ENCODE measurements at regions not wholly inside any gene's neighbourhood (a gene's known extent, or its start where the extent isn't known, plus 50 kb on each side); places are given as distances from the start of the nearest gene placed in this dataset.

DNA sequence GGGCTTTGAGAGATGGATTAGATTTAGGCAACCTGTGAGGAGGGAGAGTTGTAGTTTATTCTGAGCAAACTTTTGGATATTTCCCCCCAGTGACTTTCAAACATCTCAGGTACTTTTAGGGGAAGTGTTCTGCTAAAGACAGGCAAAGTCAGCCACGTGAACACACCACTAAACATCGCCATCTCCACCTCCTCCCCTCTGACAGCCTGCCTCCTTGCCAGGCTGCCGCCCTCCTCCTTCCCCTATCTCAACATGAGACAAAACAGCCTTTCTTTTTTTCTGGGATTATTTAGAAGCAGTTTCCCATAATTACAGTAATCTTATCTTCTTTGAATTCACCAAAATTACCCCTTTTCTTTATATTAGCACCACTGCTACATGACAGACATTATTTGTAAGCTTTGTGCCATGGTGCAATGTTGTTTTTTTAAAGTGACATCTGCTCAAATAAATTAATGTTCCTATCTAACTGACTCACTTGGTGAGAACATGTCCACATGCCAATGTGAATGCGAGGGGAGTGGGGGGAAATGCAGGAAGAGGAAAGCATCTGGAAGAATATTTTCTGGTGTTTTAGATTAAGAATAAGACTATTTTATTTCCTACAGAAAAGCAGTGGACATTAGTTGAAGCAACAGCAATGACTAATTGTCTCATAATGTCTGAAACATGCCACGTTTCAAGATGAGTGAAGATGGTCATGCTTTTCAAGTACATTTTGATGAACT lies 147.8 kb upstream of the ATP1B1 start:
- 50 to 55% methylated on average over 5 of the region's 5 CpGs for WGBS, 2 donors
- intact Hi-C loops (cut with DNase I): no loop called here
- Histone ChIP-seq H3K27me3 (no peaks in the 10 kb centered on the region), H3K4me3 (no peak overlapping the region), H3K9me3 (peaks cover 0 to 5% (median 0%) of the 10 kb centered on the region in 11 donors), H3K4me1 (peaks cover 0 to 26% (median 4%) of the 10 kb centered on the region in 9 donors), H3K36me3 (no peaks in the 10 kb centered on the region), H3K27ac (peak overlapping the region in 2 of 10 donors; percentile 21 to 54)
- TF ChIP-seq, protein P1, sequence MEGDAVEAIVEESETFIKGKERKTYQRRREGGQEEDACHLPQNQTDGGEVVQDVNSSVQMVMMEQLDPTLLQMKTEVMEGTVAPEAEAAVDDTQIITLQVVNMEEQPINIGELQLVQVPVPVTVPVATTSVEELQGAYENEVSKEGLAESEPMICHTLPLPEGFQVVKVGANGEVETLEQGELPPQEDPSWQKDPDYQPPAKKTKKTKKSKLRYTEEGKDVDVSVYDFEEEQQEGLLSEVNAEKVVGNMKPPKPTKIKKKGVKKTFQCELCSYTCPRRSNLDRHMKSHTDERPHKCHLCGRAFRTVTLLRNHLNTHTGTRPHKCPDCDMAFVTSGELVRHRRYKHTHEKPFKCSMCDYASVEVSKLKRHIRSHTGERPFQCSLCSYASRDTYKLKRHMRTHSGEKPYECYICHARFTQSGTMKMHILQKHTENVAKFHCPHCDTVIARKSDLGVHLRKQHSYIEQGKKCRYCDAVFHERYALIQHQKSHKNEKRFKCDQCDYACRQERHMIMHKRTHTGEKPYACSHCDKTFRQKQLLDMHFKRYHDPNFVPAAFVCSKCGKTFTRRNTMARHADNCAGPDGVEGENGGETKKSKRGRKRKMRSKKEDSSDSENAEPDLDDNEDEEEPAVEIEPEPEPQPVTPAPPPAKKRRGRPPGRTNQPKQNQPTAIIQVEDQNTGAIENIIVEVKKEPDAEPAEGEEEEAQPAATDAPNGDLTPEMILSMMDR (IDR thresholded peaks at IDR 0.05): no peak
- DNase-seq: no peak
- no peak for ATAC-seq

DNA sequence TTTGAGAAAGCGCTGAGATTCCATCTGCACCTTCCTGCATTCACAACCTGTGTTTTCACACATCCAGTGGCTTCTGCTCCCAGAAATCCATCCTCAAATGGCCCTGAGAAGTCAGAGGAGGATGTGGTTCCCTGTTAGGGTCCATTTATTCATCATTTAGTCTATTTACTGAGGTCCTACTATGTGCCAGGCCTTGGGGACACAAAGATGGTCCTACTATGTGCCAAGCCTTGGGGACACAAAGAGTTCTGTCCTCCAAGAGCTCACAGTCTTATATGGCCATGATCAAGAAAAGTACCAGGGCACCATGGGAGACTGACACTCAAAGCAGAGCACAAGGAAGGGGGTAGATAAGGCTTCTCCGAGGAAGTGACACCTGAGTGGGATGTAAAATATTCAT lies 147.1 kb upstream of the ATP1B1 start:
- H3K36me3 ChIP-seq: no peaks in the 10 kb centered on the region
- DNase-seq (no peak), ATAC-seq (no peak)
- no peaks in the 10 kb centered on the region for H3K27me3 ChIP-seq
- H3K4me3 ChIP-seq: no peak overlapping the region
- H3K27ac ChIP-seq: peak overlapping the region in 2 of 10 donors; percentile 21 to 54
- WGBS, 2 donors: 90 to 92% methylated on average over 2 of the region's 2 CpGs
- TF ChIP-seq, protein P1 (IDR thresholded peaks at IDR 0.05): no peak
- H3K9me3 ChIP-seq: no peaks in the 10 kb centered on the region
- H3K4me1 ChIP-seq: peaks cover 0 to 28% (median 4%) of the 10 kb centered on the region in 9 donors
- intact Hi-C loops (cut with DNase I): no loop called here

DNA sequence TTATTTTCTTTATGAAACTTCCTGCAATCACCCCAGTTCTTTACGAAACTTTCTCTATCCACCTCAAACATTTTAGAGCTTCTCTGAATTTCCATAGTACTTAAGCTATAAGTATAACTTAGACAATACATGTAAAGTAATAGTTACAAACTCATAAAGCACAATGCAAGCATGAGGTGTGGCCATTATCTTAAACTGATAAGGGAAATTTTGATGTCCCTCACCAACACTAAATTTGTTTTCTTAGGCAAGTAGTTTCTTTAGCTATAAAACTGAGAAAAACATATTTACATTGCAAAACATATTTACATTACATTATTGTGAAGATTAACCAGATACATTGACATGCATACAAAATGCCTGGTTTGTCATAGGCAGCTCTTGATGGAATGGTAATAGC lies 146.4 kb upstream of the ATP1B1 start:
- DNase-seq (no peak), ATAC-seq (no peak)
- Histone ChIP-seq H3K9me3 (no peaks in the 10 kb centered on the region), H3K4me1 (peaks cover 0 to 28% (median 4%) of the 10 kb centered on the region in 9 donors), H3K27ac (no peak overlapping the region), H3K36me3 (no peaks in the 10 kb centered on the region), H3K27me3 (no peaks in the 10 kb centered on the region), H3K4me3 (no peak overlapping the region)
- intact Hi-C loops (cut with DNase I): no loop called here
- 92 to 98% methylated on average over 1 of the region's 1 CpG for WGBS, 2 donors
- TF ChIP-seq, protein P1 (IDR thresholded peaks at IDR 0.05): no peak

DNA sequence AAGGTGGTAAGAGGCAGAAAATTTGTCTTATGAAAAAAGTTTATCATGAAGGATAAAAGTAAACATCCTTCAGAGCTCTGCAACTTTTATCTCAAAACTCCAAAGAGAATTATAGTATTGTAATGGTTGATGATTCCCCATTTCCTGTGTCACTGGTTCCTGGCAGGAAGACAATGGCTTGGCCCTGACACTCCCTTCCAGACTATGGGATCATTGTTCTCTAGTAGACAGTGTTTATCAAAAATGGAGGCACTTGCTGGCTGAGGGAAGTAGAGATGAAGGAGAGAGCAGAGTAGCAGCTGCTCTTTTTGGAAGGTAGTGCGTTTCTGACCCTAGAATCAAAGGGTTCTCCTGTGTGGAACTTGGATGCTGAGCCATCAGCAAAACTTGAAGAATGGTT lies 145.9 kb upstream of the ATP1B1 start:
- ATAC-seq (peak in 2 of 8 donors; percentile 40 to 58), DNase-seq (no peak)
- no peak overlapping the region for H3K27ac ChIP-seq
- TF ChIP-seq, protein P1 (IDR thresholded peaks at IDR 0.05): no peak
- no peaks in the 10 kb centered on the region for H3K27me3 ChIP-seq
- intact Hi-C loops (cut with DNase I): no loop called here
- no peak overlapping the region for H3K4me3 ChIP-seq
- H3K36me3 ChIP-seq: no peaks in the 10 kb centered on the region
- H3K4me1 ChIP-seq: peaks cover 0 to 28% (median 4%) of the 10 kb centered on the region in 9 donors
- H3K9me3 ChIP-seq: no peaks in the 10 kb centered on the region
- WGBS, 2 donors: 49 to 56% methylated on average over 1 of the region's 1 CpG

Data from heart right ventricle (tissue), 16 donors.